ENCODE measurements at regions not wholly inside any gene's neighbourhood (a gene's known extent, or its start where the extent isn't known, plus 50 kb on each side); places are given as distances from the start of the nearest gene placed in this dataset.

DNA sequence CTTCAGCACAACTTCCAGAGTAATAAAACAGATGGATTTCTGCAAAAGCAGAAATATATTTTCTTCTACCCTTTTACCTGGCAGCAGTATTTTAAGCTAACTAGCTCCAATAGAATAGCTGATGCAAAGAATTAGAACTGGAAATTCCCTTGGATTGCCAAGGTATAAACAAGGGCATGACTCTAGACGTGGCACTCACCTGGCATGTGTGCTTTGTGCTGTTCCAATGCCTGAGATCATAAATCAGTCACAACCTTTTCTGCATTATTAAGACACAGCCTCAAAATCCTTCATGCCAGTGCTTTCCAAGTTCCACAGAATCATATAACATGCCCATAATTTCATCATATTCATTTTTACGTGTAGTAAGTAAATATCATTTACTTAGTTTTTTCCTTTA lies 1048.7 kb downstream of the ADGRL2 start:
- DNase-seq = no peak

- no peak for DNase-seq
Measured at GRCh38 chr1:82848043-82848442, 1047.3 kb downstream of the ADGRL2 start.

DNA sequence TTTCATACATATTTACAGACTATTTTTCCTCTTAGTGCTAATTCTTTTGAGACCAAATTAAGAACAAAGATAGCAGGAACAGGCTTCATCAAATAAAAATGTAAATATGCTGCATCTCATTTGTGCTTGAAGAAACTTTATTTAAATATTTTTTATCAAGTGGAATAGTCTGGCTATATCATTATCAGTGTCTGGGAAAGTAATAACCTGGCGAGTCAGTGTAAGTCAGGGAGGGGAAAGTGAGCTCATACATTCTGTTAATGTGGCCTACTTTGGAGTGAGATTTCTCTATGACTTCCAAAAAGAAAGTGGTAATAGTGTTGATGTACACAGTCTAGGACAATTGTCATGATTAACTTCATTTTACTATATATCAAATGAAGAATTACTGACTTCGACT lies 1045.1 kb downstream of the ADGRL2 start:
- DNase-seq = no peak

- no peak for DNase-seq
Measured at GRCh38 chr1:82844911-82845827, 1044.4 kb downstream of the ADGRL2 start.

- DNase-seq = no peak
Measured at GRCh38 chr1:82844447-82844846, 1043.7 kb downstream of the ADGRL2 start.

GRCh38 chr1:82843876-82844275 lies 1043.1 kb downstream of the ADGRL2 start:
- DNase-seq = no peak

GRCh38 chr1:82840192-82840591 lies 1039.5 kb downstream of the ADGRL2 start:
- DNase-seq = no peak

DNA sequence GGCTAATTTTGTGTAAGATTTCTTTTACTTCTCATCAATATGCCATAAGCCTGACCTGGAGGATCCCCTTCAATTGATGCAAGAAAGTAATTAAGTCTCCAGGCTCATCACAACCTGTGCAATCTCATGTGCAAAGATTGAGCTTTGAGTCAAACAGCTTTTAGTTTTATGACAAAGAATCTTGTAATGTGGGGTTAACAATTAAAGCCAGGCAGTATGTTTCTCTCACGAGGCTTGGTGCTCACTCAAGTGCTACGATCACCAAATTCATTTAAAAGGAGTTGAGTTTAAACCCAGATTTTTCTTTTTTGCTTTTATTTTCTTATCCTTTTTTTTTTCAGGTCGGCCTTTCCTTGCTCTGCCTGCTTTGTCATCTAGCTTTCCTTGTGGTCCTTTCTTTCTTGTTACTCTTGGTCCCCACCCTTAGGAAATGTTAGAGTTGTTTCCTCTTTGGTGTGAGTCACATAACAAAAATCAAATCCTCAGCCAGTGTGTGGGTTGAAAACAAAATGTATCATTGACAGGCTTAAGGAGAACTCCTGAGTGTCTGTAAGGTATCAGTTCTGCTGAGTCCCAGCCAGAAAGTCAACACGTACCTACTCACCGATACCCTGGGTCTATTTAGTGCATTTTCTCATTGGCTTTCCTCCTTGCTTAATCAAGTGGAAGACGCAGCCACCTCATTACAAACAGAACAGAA lies 1037.2 kb downstream of the ADGRL2 start:
- DNase-seq = no peak

DNA sequence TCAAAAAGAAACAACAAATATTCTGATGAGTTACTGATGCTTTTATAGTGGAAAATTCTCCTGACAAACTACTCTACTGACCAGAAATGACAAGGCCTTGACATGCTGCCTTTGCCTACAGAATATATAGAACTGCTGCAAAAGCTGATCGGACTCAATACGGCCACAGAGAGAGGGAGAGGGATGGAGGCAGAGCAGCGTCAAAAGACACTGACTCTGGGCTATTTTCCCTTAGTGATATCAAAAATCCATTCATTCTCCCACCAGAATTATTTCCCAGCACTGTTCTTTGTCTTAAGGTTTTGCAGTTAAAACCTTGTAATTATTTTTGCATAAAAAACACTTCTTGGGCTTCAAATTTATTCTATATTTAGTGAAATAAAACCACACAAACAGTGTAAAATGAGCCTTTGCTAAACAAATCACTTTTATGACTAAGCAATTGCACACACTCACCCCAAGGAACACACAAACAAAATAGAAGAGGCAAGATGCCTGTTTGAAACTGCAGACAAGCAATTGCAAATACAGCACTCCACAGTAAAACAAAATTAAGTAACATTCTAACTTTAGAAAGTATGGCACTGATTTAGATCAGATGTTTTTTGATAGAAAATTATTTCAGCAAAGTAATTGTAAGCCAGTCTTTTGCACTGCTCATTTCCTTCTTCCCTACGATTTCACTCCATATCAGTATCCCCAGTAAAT lies 1036.4 kb downstream of the ADGRL2 start:
- DNase-seq = no peak

DNA sequence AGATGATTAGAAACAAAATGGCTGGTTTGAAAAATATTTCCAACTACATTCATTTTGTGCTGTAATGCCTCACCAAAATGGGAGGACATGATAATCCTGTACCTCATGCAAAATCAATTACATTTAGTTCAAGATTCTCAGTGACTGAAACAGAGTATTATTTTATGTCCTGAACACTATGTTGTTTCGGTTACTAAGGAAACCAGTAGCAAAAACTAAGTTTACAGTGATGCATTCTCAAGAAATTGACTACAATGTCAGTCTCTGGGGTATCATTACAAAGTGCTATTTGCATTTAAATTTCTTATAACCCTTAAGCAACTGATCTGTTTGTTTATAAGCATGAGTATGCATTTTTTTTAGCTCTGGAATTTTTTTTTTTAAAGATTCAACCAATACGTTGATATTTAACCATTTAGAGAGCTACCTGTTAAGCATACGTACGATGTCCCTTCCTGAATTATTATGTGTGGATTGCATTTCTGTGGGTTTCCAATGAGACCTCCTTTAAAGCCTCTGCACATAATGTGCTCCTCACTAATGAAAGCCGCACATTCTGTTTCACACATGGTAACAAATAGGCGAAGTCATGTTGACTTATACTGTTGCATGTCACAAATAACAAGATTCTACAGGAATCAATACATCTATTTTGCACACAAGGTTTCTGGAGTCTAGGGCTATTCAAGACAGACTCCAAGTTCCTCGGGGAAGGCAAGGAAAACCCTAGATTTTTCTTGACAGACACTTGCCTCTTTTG lies 1035.7 kb downstream of the ADGRL2 start:
- no peak for DNase-seq

GRCh38 chr1:82830690-82831380 lies 1030.1 kb downstream of the ADGRL2 start:
- DNase-seq = no peak

- DNase-seq = no peak
Measured at GRCh38 chr1:82829527-82829926, 1028.8 kb downstream of the ADGRL2 start.

DNA sequence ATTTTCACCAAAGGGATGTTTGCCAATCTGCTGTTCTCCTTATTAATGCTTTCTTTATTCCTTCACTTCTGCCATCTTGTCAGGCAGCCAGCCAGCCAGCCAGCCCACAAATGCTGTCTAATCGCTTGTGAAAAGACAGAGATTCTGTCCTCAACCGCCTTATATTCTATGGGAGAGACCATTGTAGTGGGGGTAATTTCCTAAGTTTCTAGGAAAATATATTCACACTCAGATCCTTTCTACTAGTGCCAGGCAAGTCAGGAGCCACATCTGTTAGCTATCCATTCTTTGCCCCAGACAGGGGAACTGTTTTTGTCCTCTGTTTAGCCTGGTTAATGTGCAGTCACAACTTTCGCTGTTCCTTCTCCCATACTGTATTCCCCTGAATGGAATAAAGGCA lies 1023.1 kb downstream of the ADGRL2 start:
- DNase-seq = no peak

DNA sequence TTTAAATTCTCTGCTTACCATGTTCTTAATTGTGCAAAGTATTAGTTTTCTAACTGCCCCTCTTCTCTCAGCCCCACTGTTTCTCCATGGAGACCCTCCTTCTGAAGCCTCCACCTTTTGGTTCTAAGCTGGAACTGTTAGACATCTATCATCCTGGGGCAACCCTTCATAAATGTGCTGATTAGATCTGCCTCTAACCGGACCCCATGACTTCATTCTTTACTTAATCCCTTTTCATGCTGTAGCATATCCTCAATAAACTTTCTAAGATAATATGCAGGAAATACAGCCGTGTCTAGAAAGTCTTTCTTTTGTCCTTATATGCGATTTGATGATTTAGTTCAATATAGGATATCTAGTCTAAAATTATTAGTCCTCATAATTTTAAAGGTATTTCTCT lies 1020.1 kb downstream of the ADGRL2 start:
- DNase-seq = no peak

- no peak for DNase-seq
Measured at GRCh38 chr1:82819234-82819633, 1018.5 kb downstream of the ADGRL2 start.

DNA sequence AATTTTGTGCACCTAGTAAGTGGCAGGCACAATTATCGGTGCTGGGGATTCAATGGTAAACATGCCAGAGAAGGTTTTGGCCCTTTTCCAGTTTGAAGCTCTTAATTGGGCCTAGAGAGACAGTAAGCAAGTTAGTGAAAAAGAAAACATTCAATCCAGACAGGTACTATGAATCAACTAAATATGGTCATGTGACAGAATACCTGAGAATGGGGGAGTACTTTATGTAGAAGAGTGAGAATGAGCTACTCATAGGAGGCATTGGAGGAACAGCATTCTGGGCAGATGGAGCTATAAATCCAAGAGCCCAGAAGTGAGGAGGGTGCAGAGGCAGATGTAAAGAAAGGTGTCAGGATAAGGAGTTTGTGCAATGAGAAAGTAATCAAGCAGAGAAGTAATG lies 1017.9 kb downstream of the ADGRL2 start:
- no peak for DNase-seq

GRCh38 chr1:82813386-82813785 lies 1012.7 kb downstream of the ADGRL2 start:
- DNase-seq = no peak

DNA sequence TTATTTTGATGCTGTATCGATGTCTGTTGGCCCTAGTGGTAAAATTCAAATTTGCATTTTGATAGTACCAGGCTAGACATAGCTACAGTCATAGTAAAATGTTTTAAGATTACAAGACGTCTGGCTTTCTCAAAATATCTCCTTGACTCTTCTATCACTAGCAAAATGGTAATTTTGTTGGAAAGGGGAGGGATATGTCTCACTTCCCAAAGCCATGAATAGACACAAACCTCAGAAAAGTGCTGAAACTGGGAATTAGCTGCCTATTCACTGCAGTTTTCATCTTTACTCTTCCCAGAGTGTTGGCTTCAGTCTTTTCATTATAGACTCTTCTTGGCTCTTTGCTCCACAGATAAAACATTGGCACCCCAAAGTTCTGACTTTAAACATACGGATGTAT lies 1009.9 kb downstream of the ADGRL2 start:
- no peak for DNase-seq

DNA sequence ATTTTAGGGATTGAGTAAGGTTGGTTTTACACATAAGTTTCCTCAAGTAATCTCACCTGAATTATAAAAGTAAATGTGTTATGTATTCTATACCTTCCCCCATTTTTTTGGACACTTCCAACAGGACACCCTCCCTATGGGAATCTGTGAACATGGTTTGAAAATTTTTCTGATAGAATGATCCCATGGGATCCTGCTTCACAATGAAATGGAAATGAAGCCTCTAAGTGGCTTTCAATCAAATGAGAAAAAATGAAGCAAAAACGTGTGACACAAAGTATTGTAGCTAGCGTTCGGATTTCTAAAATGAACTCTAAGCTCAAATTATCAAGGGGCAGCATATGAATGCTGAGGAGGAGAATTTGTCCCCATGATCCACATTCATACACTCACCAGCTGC lies 1006.8 kb downstream of the ADGRL2 start:
- no peak for DNase-seq

GRCh38 chr1:82806133-82806532 lies 1005.4 kb downstream of the ADGRL2 start:
- no peak for DNase-seq

DNA sequence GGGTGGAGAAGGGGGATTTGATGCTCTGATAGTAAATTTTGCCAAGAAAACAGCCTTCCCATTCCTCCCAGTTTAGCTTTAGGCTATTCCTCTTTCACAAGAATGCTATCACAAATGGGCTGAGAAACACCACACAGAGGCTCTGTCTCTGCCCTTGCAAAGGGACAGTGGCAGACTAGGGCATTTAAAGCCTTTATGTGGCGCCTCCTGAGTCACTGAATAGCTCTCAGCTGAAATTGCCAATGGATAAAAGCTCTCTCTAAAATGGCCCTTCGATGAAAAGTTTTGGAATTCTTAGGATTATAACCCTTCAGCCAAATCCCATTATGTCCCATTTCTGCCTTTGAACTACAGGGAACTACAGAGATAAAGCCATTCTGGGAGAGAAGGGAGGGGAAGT lies 1000.4 kb downstream of the ADGRL2 start:
- DNase-seq = no peak

DNA sequence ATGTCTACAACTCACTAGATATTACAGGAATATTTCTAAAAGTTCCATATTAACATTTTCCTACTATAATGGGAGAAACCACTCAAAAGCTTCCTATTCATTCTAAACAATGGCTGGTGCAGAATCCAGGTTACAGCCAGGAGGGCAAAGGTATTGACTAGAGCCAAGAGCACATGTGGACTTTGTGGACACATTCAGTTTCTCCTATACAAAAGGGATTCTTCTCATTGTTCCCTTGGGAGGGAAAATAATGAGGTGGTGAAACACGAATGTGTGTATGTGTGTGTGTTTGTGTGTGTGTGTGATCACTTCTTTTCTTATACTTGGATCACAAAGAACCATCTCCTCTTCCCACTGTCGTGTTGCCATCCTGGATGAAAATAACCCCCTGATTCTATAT lies 1000.0 kb downstream of the ADGRL2 start:
- no peak for DNase-seq

All from NCI-H2171 treated with DMSO at 0.1 percent for 48 hours (cell line).